H1 (cell line): ENCODE measurements at regions not wholly inside any gene's neighbourhood (a gene's known extent, or its start where the extent isn't known, plus 50 kb on each side); places are given as distances from the start of the nearest gene placed in this dataset.

ENCODE experiments used
- CTCF ChIA-PET: fragments of 300-600 bp; sonication (Branson Sonifier 250); formaldehyde crosslinking; loops from one replicate; lab custom pipeline; 2021; ENCODE audit not compliant: partially characterized antibody; lab: Charles Lee
- POLR2A ChIA-PET: fragments of 300-600 bp; sonication (Branson Sonifier 250); formaldehyde crosslinking; loops from one replicate; lab custom pipeline; 2021; ENCODE audit warnings: inconsistent platforms; ENCODE audit not compliant: partially characterized antibody; lab: Charles Lee
- DNase-seq, 2 experiments: peaks; one replicate each; pipeline versions ENCODE4 v3.0.0 to v3.0.0-alpha.2; 2010 to 2022; ENCODE audit warnings: low spot score in 2 of 2, low read depth in 1 of 2, mixed read lengths in 1 of 2
- FAIRE-seq: peaks from 2 replicates; lab custom pipeline; 2011; peaks lifted over from hg19 to GRCh38; lab: Jason Lieb, UNC
- H2AFZ ChIP-seq: 2 replicates; pipeline ENCODE4 v1.8.1; 2012; ENCODE audit warnings: low read length, inconsistent platforms
- H2AK5ac ChIP-seq: 2 replicates; pipeline ENCODE4 v1.6.1; 2013; ENCODE audit warnings: low read depth, low read length
- H2BK120ac ChIP-seq: replicated peaks from 2 replicates; pipeline ENCODE3; 2013; ENCODE audit warnings: low read depth, low read length, inconsistent platforms
- H2BK12ac ChIP-seq: 2 replicates; pipeline ENCODE4 v1.6.1; 2013; ENCODE audit warnings: low read depth, low read length
- H2BK15ac ChIP-seq: 2 replicates; pipeline ENCODE4 v1.6.1; 2013; ENCODE audit warnings: low read length
- H2BK20ac ChIP-seq: 2 replicates; pipeline ENCODE4 v1.6.1; 2013; ENCODE audit warnings: low read length
- H2BK5ac ChIP-seq: 2 replicates; pipeline ENCODE4 v1.6.1; 2013; ENCODE audit warnings: low read depth, low read length
- H3K14ac ChIP-seq: 2 replicates; pipeline ENCODE4 v1.6.1; 2013; ENCODE audit warnings: inconsistent platforms; ENCODE audit not compliant: insufficient read length
- H3K18ac ChIP-seq: 2 replicates; pipeline ENCODE4 v1.6.1; 2013; ENCODE audit warnings: low read length; ENCODE audit errors: extremely low read depth
- H3K23ac ChIP-seq: 2 replicates; pipeline ENCODE4 v1.6.1; 2013; ENCODE audit warnings: inconsistent platforms; ENCODE audit not compliant: insufficient read length
- H3K23me2 ChIP-seq: 2 replicates; pipeline ENCODE4 v1.6.1; 2013; ENCODE audit warnings: low read depth, low read length
- H3K27ac ChIP-seq: 2 replicates; pipeline ENCODE4 v1.6.1; 2011; ENCODE audit warnings: low read depth, low read length, inconsistent platforms
- H3K27me3 ChIP-seq, 4 experiments: replicated peaks in 1 of 4; 1 replicate in 1 of 4; 2 replicates in 3 of 4; pipeline versions ENCODE4 v1.6.1 to v1.8.1; 2011 to 2013; ENCODE audit warnings: low read length in 3 of 4, mild to moderate bottlenecking in 3 of 4, inconsistent platforms in 2 of 4, mixed read lengths in 2 of 4, moderate library complexity in 1 of 4; ENCODE audit not compliant: control insufficient read depth in 3 of 4, insufficient read depth in 3 of 4; ENCODE audit errors: extremely low read depth in 1 of 4
- H3K36me3 ChIP-seq, 4 experiments: 2 replicates each; pipeline versions ENCODE4 v1.6.1 to v1.8.1; 2011 to 2013; ENCODE audit warnings: mild to moderate bottlenecking in 4 of 4, low read length in 3 of 4, moderate library complexity in 2 of 4, control low read depth in 1 of 4, inconsistent platforms in 1 of 4; ENCODE audit not compliant: insufficient read depth in 4 of 4, control insufficient read depth in 2 of 4
- H3K4ac ChIP-seq: replicated peaks from 2 replicates; pipeline ENCODE3; 2013; ENCODE audit warnings: low read length, low read depth, mixed read lengths, inconsistent platforms; ENCODE audit not compliant: insufficient read length
- H3K4me1 ChIP-seq, 4 experiments: replicated peaks in 1 of 4; 1 replicate in 1 of 4; 2 replicates in 3 of 4; pipeline versions ENCODE4 v1.6.1 to v1.8.1; 2011 to 2013; ENCODE audit warnings: low read length in 3 of 4, inconsistent platforms in 2 of 4, mixed read lengths in 1 of 4; ENCODE audit not compliant: insufficient read depth in 4 of 4, control insufficient read depth in 3 of 4
- H3K4me2 ChIP-seq, 2 experiments: 2 replicates each; pipeline versions ENCODE4 v1.6.1 to v1.8.1; 2011 to 2013; ENCODE audit warnings: low read depth in 2 of 2, low read length in 2 of 2, control low read depth in 1 of 2, inconsistent platforms in 1 of 2, mild to moderate bottlenecking in 1 of 2; ENCODE audit not compliant: insufficient read depth in 1 of 2
- H3K4me3 ChIP-seq, 4 experiments: fragments of 200-600, 300-600 bp in 1 of 4; sonication (generic), shearing (Covaris generic), sonication (Bioruptor Twin) in 1 of 4; 2 replicates each; pipeline versions ENCODE4 v1.5.1 to v1.8.1; 2011 to 2016; ENCODE audit warnings: low read length in 4 of 4, low read depth in 3 of 4, control low read depth in 2 of 4, inconsistent platforms in 2 of 4, mild to moderate bottlenecking in 2 of 4, mixed read lengths in 1 of 4, moderate library complexity in 1 of 4; ENCODE audit not compliant: insufficient read depth in 2 of 4; ENCODE audit errors: extremely low read depth in 1 of 4
- H3K56ac ChIP-seq: replicated peaks from 2 replicates; pipeline ENCODE3; 2013; ENCODE audit warnings: low read depth, mild to moderate bottlenecking, mixed read lengths, low read length, inconsistent platforms; ENCODE audit not compliant: insufficient read length
- H3K79me1 ChIP-seq: 2 replicates; pipeline ENCODE4 v1.6.1; 2013; ENCODE audit warnings: low read depth, low read length, control low read depth
- H3K79me2 ChIP-seq, 2 experiments: 2 replicates each; pipeline versions ENCODE4 v1.6.1 to v1.8.1; 2012 to 2013; ENCODE audit warnings: low read length in 2 of 2, mild to moderate bottlenecking in 2 of 2, inconsistent platforms in 1 of 2; ENCODE audit not compliant: insufficient read depth in 2 of 2, control insufficient read depth in 1 of 2
- H3K9ac ChIP-seq, 4 experiments: replicated peaks in 1 of 4; 1 replicate in 1 of 4; 2 replicates in 3 of 4; pipeline versions ENCODE4 v1.6.1 to v1.8.1; 2011 to 2013; ENCODE audit warnings: low read depth in 3 of 4, low read length in 3 of 4, control low read depth in 2 of 4, mild to moderate bottlenecking in 2 of 4, moderate library complexity in 2 of 4, inconsistent platforms in 1 of 4; ENCODE audit errors: extremely low read depth in 1 of 4
- H3K9me3 ChIP-seq, 2 experiments: 2 replicates each; pipeline versions ENCODE4 v1.6.1 to v1.8.1; 2012 to 2013; ENCODE audit warnings: mild to moderate bottlenecking in 2 of 2, moderate library complexity in 2 of 2, control low read depth in 1 of 2, inconsistent platforms in 1 of 2, low read depth in 1 of 2, low read length in 1 of 2, mixed read lengths in 1 of 2; ENCODE audit not compliant: insufficient read depth in 2 of 2
- H4K20me1 ChIP-seq, 2 experiments: replicated peaks in 1 of 2; 2 replicates each; pipeline versions ENCODE3 to v1.8.1; 2011 to 2013; ENCODE audit warnings: inconsistent platforms in 2 of 2, low read length in 2 of 2, mild to moderate bottlenecking in 1 of 2; ENCODE audit not compliant: insufficient read depth in 2 of 2, control insufficient read depth in 1 of 2
- H4K5ac ChIP-seq: 2 replicates; pipeline ENCODE4 v1.6.1; 2013; ENCODE audit warnings: low read length, low read depth, mixed read lengths, inconsistent platforms; ENCODE audit not compliant: insufficient read length
- H4K8ac ChIP-seq: 2 replicates; pipeline ENCODE4 v1.8.0; 2013; ENCODE audit warnings: mild to moderate bottlenecking, moderate library complexity, low read length, inconsistent platforms; ENCODE audit not compliant: insufficient read depth; ENCODE audit errors: extremely low read depth
- H4K91ac ChIP-seq: replicated peaks from 2 replicates; pipeline ENCODE3; 2013; ENCODE audit warnings: low read length, mixed read lengths, inconsistent platforms; ENCODE audit not compliant: insufficient read length
- BCL11A ChIP-seq, 2 experiments: IDR thresholded peaks; one replicate each; pipeline ENCODE4 v1.6.1; 2011; ENCODE audit warnings: low read depth in 2 of 2, low read length in 2 of 2, mild to moderate bottlenecking in 2 of 2
- BRCA1 ChIP-seq: IDR thresholded peaks from 2 replicates; pipeline ENCODE4 v1.6.1; 2012; ENCODE audit warnings: low read depth, low read length, improper control_type of control experiment
- CBX8 ChIP-seq: fragments of 300-800, 300-1000 bp; sonication (generic); IDR thresholded peaks from 2 replicates; pipeline ENCODE4 v1.7.1; 2016; ENCODE audit warnings: low read depth, low read length, borderline replicate concordance
- CTCF ChIP-seq, 3 experiments: IDR thresholded peaks; 1 replicate in 2 of 3; 2 replicates in 1 of 3; pipeline versions ENCODE4 v1.5.1 to v1.6.1; 2011; ENCODE audit warnings: low read length in 3 of 3, mild to moderate bottlenecking in 3 of 3, inconsistent platforms in 2 of 3, low read depth in 1 of 3, moderate library complexity in 1 of 3; ENCODE audit not compliant: insufficient read depth in 1 of 3; ENCODE audit errors: control extremely low read depth in 1 of 3
- EP300 ChIP-seq, 2 experiments: IDR thresholded peaks; 1 replicate in 1 of 2; 2 replicates in 1 of 2; pipeline ENCODE4 v1.6.1; 2011 to 2012; ENCODE audit warnings: low read depth in 2 of 2, low read length in 2 of 2, mild to moderate bottlenecking in 2 of 2, borderline replicate concordance in 1 of 2, inconsistent platforms in 1 of 2, moderate library complexity in 1 of 2
- RAD21 ChIP-seq, 2 experiments: IDR thresholded peaks in 1 of 2; conservative IDR thresholded peaks in 1 of 2; 2 replicates each; pipeline ENCODE4 v1.6.1; 2011; ENCODE audit warnings: low read depth in 2 of 2, low read length in 2 of 2, improper control_type of control experiment in 1 of 2, inconsistent platforms in 1 of 2, mild to moderate bottlenecking in 1 of 2, moderate library complexity in 1 of 2
- RXRA ChIP-seq: IDR thresholded peaks from 2 replicates; pipeline ENCODE4 v1.6.1; 2011; ENCODE audit warnings: low read depth, mild to moderate bottlenecking, low read length, moderate library complexity; ENCODE audit not compliant: insufficient read depth
- SIN3A ChIP-seq, 2 experiments: IDR thresholded peaks in 1 of 2; conservative IDR thresholded peaks in 1 of 2; 2 replicates each; pipeline ENCODE4 v1.6.1; 2011 to 2012; ENCODE audit warnings: low read length in 2 of 2, improper control_type of control experiment in 1 of 2, low read depth in 1 of 2, mild to moderate bottlenecking in 1 of 2
- WGBS, 2 experiments: shearing (Covaris generic) in 1 of 2; methylation state at CpG; one replicate each; pipeline versions ENCODE4 v1.1.6 to v1.1.7; 2013 to 2015; ENCODE audit warnings: low lambda C conversion rate in 2 of 2, mixed read lengths in 2 of 2, inconsistent platforms in 1 of 2, low coverage in 1 of 2, missing lambda C conversion rate in 1 of 2; ENCODE audit not compliant: insufficient replicate concordance in 2 of 2, insufficient coverage in 1 of 2, insufficient read length in 1 of 2; ENCODE audit errors: extremely low coverage in 1 of 2, missing lambda C conversion rate in 1 of 2; 5-methylcytosine and 5-hydroxymethylcytosine counted together

DNA sequence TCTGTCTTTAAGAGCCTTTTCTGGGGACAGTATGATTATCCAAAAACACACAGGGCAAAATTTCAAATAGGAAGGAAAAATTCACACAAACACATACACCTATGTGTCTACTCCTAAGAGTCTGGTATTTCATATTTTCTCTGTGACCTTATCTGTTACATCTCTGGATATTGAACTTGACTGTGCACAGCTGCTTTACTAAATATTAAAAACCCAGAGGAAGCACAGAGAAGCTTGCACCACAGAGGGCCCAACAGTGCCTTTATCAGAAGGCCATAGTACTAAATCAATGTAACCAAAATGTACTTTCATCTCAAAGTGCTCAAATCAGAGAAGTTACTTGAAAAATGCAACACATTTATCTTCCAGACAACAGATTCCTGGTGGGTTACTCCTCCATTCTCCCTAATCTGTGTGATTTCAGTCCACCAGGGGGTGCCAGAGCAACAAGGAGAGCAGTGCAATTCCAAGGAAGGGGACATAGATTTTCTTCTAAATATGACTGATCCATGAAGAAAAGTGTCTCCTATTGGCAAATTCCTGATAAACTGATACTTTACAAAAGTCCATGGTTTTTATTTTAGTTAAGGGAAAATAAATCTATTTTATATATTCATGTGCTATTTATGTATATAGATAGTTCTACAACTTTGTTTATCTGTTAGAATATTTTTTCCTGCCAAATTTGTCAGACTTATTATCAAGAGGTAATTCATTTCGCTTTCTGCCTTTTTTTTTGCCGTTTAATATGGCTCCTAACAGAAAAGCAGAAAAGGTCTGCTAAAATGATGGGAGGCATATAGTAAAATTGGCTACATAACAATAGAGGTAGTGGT lies 617.6 kb downstream of the LRFN5 start:
- FAIRE-seq, result peak; percentile 36
- Histone ChIP-seq H3K27me3 (no peaks in the 10 kb centered on the region), H3K4me1 (no peaks in the 10 kb centered on the region), H3K9me3 (no peaks in the 10 kb centered on the region; a peak in 1 of 4 replicates), H3K4me2 (no peak overlapping the region), H3K18ac (no peak overlapping the region), H4K91ac (no peak overlapping the region), H3K79me1 (no peaks in the 10 kb centered on the region), H4K5ac (no peak overlapping the region), H3K4ac (no peak overlapping the region), H3K9ac (no peak overlapping the region), H4K8ac (no peak overlapping the region), H3K56ac (no peak overlapping the region), H3K23me2 (no peaks in the 10 kb centered on the region; the same call in 1 of the 2 replicates), H3K79me2 (no peaks in the 10 kb centered on the region), H2BK15ac (no peak overlapping the region), H3K36me3 (0 out of 8 replicates have a peak, but pooled peaks cover 0 to 2% (median 0%) of the 10 kb centered on the region in 4 experiments), H3K23ac (no peak overlapping the region), H2AK5ac (no peak overlapping the region), H3K4me3 (no peak overlapping the region), H2BK5ac (no peak overlapping the region), H2AFZ (0 out of 2 replicates have a peak overlapping the region, but pooled peaks have one; percentile 73), H3K14ac (no peak overlapping the region), H2BK120ac (no peak overlapping the region), H3K27ac (no peak overlapping the region)
- CTCF ChIA-PET, result interaction anchor here (0.6 to 1.0 kb wide), 3 partner anchors 9 to 135 kb away, joined by 4 read pairs; no protein-coding TSS in a partner anchor
- DNase-seq, result peak; percentile 17 to 86
- WGBS, 2 experiments, result 74% methylated on average over 2 of the region's 2 CpGs; no CpG with 5 or more reads in 1 of the 2 experiments
- POLR2A ChIA-PET, result no interaction called here
- TF ChIP-seq SIN3A (conservative IDR thresholded peaks at IDR 0.05 in 1 of 2, IDR thresholded peaks at IDR 0.05 in 1 of 2; ENCODE audit: low read depth in 1 of 2, low read length in 2 of 2) (no peak), RAD21 (IDR thresholded peaks at IDR 0.05 in 1 of 2, conservative IDR thresholded peaks at IDR 0.05 in 1 of 2; ENCODE audit: low read depth in 2 of 2, low read length in 2 of 2) (peak; percentile 93 to 94), CTCF (IDR thresholded peaks at IDR 0.05; ENCODE audit: control extremely low read depth in 1 of 3, insufficient read depth in 1 of 3, low read depth in 1 of 3, low read length in 3 of 3) (peak; percentile 44 to 76 (median 69)), BCL11A (IDR thresholded peaks at IDR 0.05; ENCODE audit: low read depth in 2 of 2, low read length in 2 of 2) (no peak), BRCA1 (no peak), CBX8 (no peak), RXRA (no peak), EP300 (IDR thresholded peaks at IDR 0.05; ENCODE audit: borderline replicate concordance in 1 of 2, low read depth in 2 of 2, low read length in 2 of 2) (no peak)
- TF ChIP-seq, all 59 proteins: peak for 2
- Histone ChIP-seq H2BK12ac (no peak overlapping the region), H4K20me1 (no peaks in the 10 kb centered on the region), H2BK20ac (no peak overlapping the region)
